Right lobe of liver (tissue), 6 donors: ENCODE measurements at regions not wholly inside any gene's neighbourhood (a gene's known extent, or its start where the extent isn't known, plus 50 kb on each side); places are given as distances from the start of the nearest gene placed in this dataset.

ENCODE experiments used
- ATAC-seq, 4 donors: fragments of 200-7000 bp; cut with Tn5 transposase; one replicate each; pipeline ENCODE4 v1.9.1; 2020; ENCODE audit warnings: mild to moderate bottlenecking in 4 of 4, moderate library complexity in 4 of 4
- DNase-seq, 3 donors: peaks; one replicate each; pipeline ENCODE4 v3.0.0-alpha.2; 2020
- H3K27ac ChIP-seq, 3 donors: fragments of 200-600 bp; one replicate each; pipeline ENCODE4 v1.8.0; 2022
- H3K27me3 ChIP-seq, 2 donors: fragments of 200-600 bp; one replicate each; pipeline ENCODE4 v1.8.0; 2022
- H3K36me3 ChIP-seq, 4 donors: fragments of 200-600 bp; sonication (generic) in 1 of 4; one replicate each; pipeline versions ENCODE4 v1.5.1 to v1.8.0; 2017 to 2022; ENCODE audit warnings: control low read depth in 1 of 4
- H3K4me1 ChIP-seq, 4 donors: fragments of 200-600 bp; sonication (generic) in 1 of 4; one replicate each; pipeline versions ENCODE4 v1.5.1 to v1.8.0; 2017 to 2022; ENCODE audit warnings: control low read depth in 1 of 4
- H3K4me3 ChIP-seq, 3 donors: fragments of 200-600 bp; one replicate each; pipeline ENCODE4 v1.8.0; 2022
- H3K9me3 ChIP-seq, 4 donors: fragments of 200-600 bp; sonication (generic) in 1 of 4; one replicate each; pipeline versions ENCODE4 v1.5.1 to v1.8.0; 2017 to 2022; ENCODE audit warnings: control low read depth in 1 of 4
- CTCF ChIP-seq, 4 donors: fragments of 200-600 bp in 3 of 4; fragments of 450-650 bp in 1 of 4; IDR thresholded peaks; one replicate each; pipeline versions ENCODE4 v1.5.1 to v1.8.0; 2016 to 2022; ENCODE audit warnings: antibody characterized with exemption in 4 of 4, mild to moderate bottlenecking in 2 of 4
- POLR2A ChIP-seq: fragments of 450-650 bp; IDR thresholded peaks from one replicate; pipeline ENCODE4 v1.6.1; 2017; ENCODE audit warnings: antibody characterized with exemption, mild to moderate bottlenecking
- WGBS: methylation state at CpG from one replicate; pipeline ENCODE4 v1.1.6; 2018; ENCODE audit warnings: low coverage, low lambda C conversion rate; ENCODE audit not compliant: insufficient coverage; ENCODE audit errors: missing lambda C conversion rate; 5-methylcytosine and 5-hydroxymethylcytosine counted together
- intact Hi-C, 2 donors: fragments of 100-400 bp; cut with DNase I; formaldehyde crosslinking; loops; one replicate each; pipeline versions ENCODE4 v1.11.2 to v1.14.1; 2022
- donor health status: DM: no; HTN: yes; CAD: no.
- donor health status: DM: no; HTN: no; CAD: no.
- donor health status: DM: no; HTN: no; CAD: no.
- donor health status: DM: no; HTN: yes; CAD: no.
- donor health status: DM: no; HTN: yes; CAD: no.

- no peak for DNase-seq
- TF ChIP-seq POLR2A (no peak), CTCF (IDR thresholded peaks at IDR 0.05) (no peak)
- Histone ChIP-seq H3K27ac (no peak overlapping the region), H3K36me3 (no peaks in the 10 kb centered on the region), H3K4me3 (no peak overlapping the region), H3K4me1 (no peaks in the 10 kb centered on the region), H3K27me3 (no peaks in the 10 kb centered on the region), H3K9me3 (no peaks in the 10 kb centered on the region)
- 61% methylated on average over 7 of the region's 9 CpGs for WGBS
- intact Hi-C loops: no loop called here
- ATAC-seq: no peak
Measured at GRCh38 chr13:112153364-112153763, 86.4 kb downstream of the SOX1 start.

DNA sequence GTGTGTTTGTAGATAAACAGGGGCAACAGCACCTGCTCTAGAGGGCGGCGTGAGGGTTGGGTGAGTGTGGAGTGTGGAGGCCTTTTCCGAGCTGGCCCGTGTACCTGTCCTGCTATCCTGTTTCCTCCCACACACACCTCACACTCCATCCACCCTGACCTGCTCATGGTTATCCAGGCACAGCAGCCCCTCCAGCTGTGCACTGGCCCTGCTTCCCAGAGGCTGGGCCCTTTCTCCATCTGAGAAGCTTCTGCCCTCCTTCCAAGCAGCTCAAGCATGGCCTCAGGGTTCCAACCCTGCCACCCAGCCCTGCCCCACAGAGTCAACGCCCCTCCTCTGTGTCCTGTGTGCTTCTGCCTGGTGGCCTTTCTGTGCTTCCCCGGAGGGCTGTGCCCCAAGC, 86.9 kb downstream of the SOX1 start:
- Histone ChIP-seq H3K9me3 (no peaks in the 10 kb centered on the region), H3K4me3 (no peak overlapping the region), H3K27me3 (no peaks in the 10 kb centered on the region), H3K27ac (no peak overlapping the region), H3K36me3 (no peaks in the 10 kb centered on the region), H3K4me1 (no peaks in the 10 kb centered on the region)
- intact Hi-C loops: no loop called here
- ATAC-seq: no peak
- DNase-seq: no peak
- TF ChIP-seq POLR2A (no peak), CTCF (IDR thresholded peaks at IDR 0.05) (no peak)
- WGBS: 29% methylated on average over 2 of the region's 6 CpGs

DNA sequence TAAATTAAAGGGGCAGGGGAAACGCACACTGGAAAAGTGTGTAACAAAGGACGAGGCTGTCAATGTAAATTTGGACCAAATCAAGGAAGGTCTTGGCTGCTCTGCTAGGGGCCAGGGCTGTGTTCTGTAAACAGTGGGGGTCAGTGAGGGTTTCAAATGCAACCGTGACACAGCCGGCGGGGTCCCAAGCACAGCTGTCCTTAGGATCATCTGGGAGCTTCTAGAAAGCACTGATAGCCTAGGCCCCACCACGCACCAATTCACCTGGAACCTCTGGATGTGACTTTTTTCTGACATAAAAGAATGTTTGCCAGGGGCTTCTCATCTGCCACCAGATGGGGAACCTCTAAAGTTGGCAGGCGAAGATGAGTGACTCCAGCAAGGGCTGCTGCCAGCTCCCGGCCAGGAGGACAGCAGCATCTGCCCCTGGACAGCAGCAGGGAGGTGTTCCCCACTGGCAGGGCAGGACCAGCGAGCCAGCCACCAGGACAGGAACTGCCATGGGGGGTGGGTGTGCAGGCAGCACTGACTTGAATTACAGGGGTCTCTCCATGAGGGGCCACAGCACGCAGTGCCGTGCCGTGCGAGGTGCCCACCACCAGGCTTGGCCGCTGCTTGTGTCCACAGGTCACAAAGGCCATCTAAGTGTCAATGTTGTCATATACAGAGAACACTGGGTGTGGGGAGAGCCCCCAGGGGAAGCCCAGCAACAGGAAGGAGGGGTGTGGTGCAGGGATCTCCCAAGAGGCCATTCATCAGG, 87.5 kb downstream of the SOX1 start:
- Histone ChIP-seq H3K4me3 (no peak overlapping the region), H3K9me3 (no peaks in the 10 kb centered on the region), H3K27me3 (no peaks in the 10 kb centered on the region), H3K36me3 (no peaks in the 10 kb centered on the region), H3K4me1 (no peaks in the 10 kb centered on the region), H3K27ac (no peak overlapping the region)
- no peak for TF ChIP-seq CTCF (IDR thresholded peaks at IDR 0.05)
- no peak for TF ChIP-seq POLR2A
- intact Hi-C loops: no loop called here
- 90% methylated on average over 2 of the region's 14 CpGs for WGBS
- ATAC-seq: peak in 1 of 4 donors; percentile 16
- DNase-seq: no peak

GRCh38 chr13:112158961-112159360, 92.0 kb downstream of the SOX1 start:
- ATAC-seq: no peak
- intact Hi-C loops: no loop called here
- TF ChIP-seq POLR2A (no peak), CTCF (IDR thresholded peaks at IDR 0.05) (no peak)
- Histone ChIP-seq H3K27ac (no peak overlapping the region), H3K9me3 (no peaks in the 10 kb centered on the region), H3K4me1 (no peaks in the 10 kb centered on the region), H3K36me3 (no peaks in the 10 kb centered on the region), H3K27me3 (no peaks in the 10 kb centered on the region), H3K4me3 (no peak overlapping the region)
- no peak for DNase-seq
- 92% methylated on average over 2 of the region's 5 CpGs for WGBS
